IMR-90 (cell line): ENCODE measurements at regions not wholly inside any gene's neighbourhood (a gene's known extent, or its start where the extent isn't known, plus 50 kb on each side); places are given as distances from the start of the nearest gene placed in this dataset.

ENCODE experiments used
- ATAC-seq: fragments of 200-7000 bp; cut with Tn5 transposase; 2 replicates; pipeline ENCODE4 v1.9.1; 2020; ENCODE audit warnings: low read depth, mild to moderate bottlenecking, moderate library complexity
- BruUV-seq: library from RNA; stranded (reverse); fragments of 400-500 nt; replicated peaks from 2 replicates; lab custom pipeline; 2021; lab: Mats Ljungman, UMichigan
- CTCF ChIA-PET: fragments of 300-600 bp; formaldehyde crosslinking; extraction: SDS; loops from one replicate; lab custom pipeline; 2021; ENCODE audit warnings: antibody characterized with exemption; lab: Yijun Ruan, JAX
- POLR2A ChIA-PET: fragments of 300-600 bp; sonication (Branson Sonifier 250); formaldehyde crosslinking; loops from one replicate; lab custom pipeline; 2022; ENCODE audit warnings: antibody characterized with exemption; ENCODE audit not compliant: unreplicated experiment; lab: Charles Lee
- DNase-seq: peaks from one replicate; pipeline ENCODE4 v3.0.0; 2013
- H2AFZ ChIP-seq: replicated peaks from 2 replicates; pipeline ENCODE3; 2013; ENCODE audit warnings: low read length, mild to moderate bottlenecking; ENCODE audit not compliant: poor library complexity
- H2AK5ac ChIP-seq: 2 replicates; pipeline ENCODE4 v1.6.1; 2013; ENCODE audit warnings: low read depth, low read length, inconsistent platforms
- H2AK9ac ChIP-seq: replicated peaks from 2 replicates; pipeline ENCODE3; 2013; ENCODE audit warnings: mild to moderate bottlenecking, low read depth, low read length, moderate library complexity; ENCODE audit not compliant: poor library complexity
- H2BK120ac ChIP-seq: 2 replicates; pipeline ENCODE4 v1.6.1; 2013; ENCODE audit warnings: low read depth, low read length, inconsistent platforms
- H2BK15ac ChIP-seq: 3 replicates; pipeline ENCODE4 v1.6.1; 2013; ENCODE audit warnings: low read depth, low read length, inconsistent platforms
- H2BK20ac ChIP-seq: 2 replicates; pipeline ENCODE4 v1.6.1; 2013; ENCODE audit warnings: low read depth, mild to moderate bottlenecking, inconsistent platforms, low read length, moderate library complexity
- H2BK5ac ChIP-seq: 2 replicates; pipeline ENCODE4 v1.6.1; 2013; ENCODE audit warnings: mild to moderate bottlenecking, low read depth, low read length, inconsistent platforms; ENCODE audit not compliant: poor library complexity, severe bottlenecking
- H3K14ac ChIP-seq: replicated peaks from 2 replicates; pipeline ENCODE4 v1.6.1; 2013; ENCODE audit warnings: low read depth, low read length, inconsistent platforms
- H3K18ac ChIP-seq: 2 replicates; pipeline ENCODE4 v1.6.1; 2013; ENCODE audit warnings: low read depth, low read length, control low read depth
- H3K23ac ChIP-seq: 2 replicates; pipeline ENCODE4 v1.6.1; 2013; ENCODE audit warnings: low read depth, low read length, inconsistent platforms
- H3K27ac ChIP-seq: 2 replicates; pipeline ENCODE4 v1.5.1; 2013; ENCODE audit warnings: mild to moderate bottlenecking, control low read depth, low read length; ENCODE audit not compliant: insufficient read depth
- H3K27me3 ChIP-seq: 2 replicates; pipeline ENCODE4 v1.6.1; 2013; ENCODE audit warnings: low read length; ENCODE audit not compliant: control insufficient read depth, insufficient read depth
- H3K36me3 ChIP-seq: 2 replicates; pipeline ENCODE4 v1.6.1; 2013; ENCODE audit warnings: low read length, mixed read lengths; ENCODE audit not compliant: control insufficient read depth, insufficient read depth
- H3K4ac ChIP-seq: 2 replicates; pipeline ENCODE4 v1.6.1; 2013; ENCODE audit warnings: low read depth, low read length, inconsistent platforms
- H3K4me1 ChIP-seq: 2 replicates; pipeline ENCODE4 v1.6.1; 2013; ENCODE audit warnings: low read length, mixed read lengths; ENCODE audit not compliant: control insufficient read depth, insufficient read depth
- H3K4me2 ChIP-seq: 2 replicates; pipeline ENCODE4 v1.6.1; 2013; ENCODE audit warnings: low read depth, mild to moderate bottlenecking, control low read depth, low read length, moderate library complexity
- H3K4me3 ChIP-seq: 2 replicates; pipeline ENCODE4 v1.5.1; 2013; ENCODE audit warnings: low read depth, mild to moderate bottlenecking, control low read depth, low read length, moderate library complexity; ENCODE audit not compliant: insufficient read depth
- H3K56ac ChIP-seq: 2 replicates; pipeline ENCODE4 v1.6.1; 2013; ENCODE audit warnings: low read length, inconsistent platforms; ENCODE audit not compliant: insufficient read depth; ENCODE audit errors: extremely low read depth
- H3K79me1 ChIP-seq, 2 experiments: 2 replicates each; pipeline ENCODE4 v1.6.1; 2013; ENCODE audit warnings: low read length in 2 of 2, inconsistent platforms in 1 of 2, low read depth in 1 of 2
- H3K9ac ChIP-seq: 2 replicates; pipeline ENCODE4 v1.6.1; 2013; ENCODE audit warnings: low read depth, low read length, control low read depth
- H3K9me1 ChIP-seq: 2 replicates; pipeline ENCODE4 v1.6.1; 2013; ENCODE audit warnings: low read length, inconsistent platforms; ENCODE audit not compliant: insufficient read depth
- H3K9me3 ChIP-seq: 2 replicates; pipeline ENCODE4 v1.6.1; 2013; ENCODE audit warnings: low read length; ENCODE audit not compliant: control insufficient read depth, insufficient read depth
- H4K20me1 ChIP-seq: 2 replicates; pipeline ENCODE4 v1.6.1; 2013; ENCODE audit warnings: low read length, inconsistent platforms; ENCODE audit not compliant: insufficient read depth
- H4K5ac ChIP-seq: 2 replicates; pipeline ENCODE4 v1.6.1; 2013; ENCODE audit warnings: mild to moderate bottlenecking, low read depth, low read length, control low read depth
- H4K8ac ChIP-seq, 2 experiments: 2 replicates each; pipeline ENCODE4 v1.6.1; 2013; ENCODE audit warnings: low read depth in 2 of 2, low read length in 2 of 2, control low read depth in 1 of 2, inconsistent platforms in 1 of 2
- H4K91ac ChIP-seq: 2 replicates; pipeline ENCODE4 v1.6.1; 2013; ENCODE audit warnings: low read depth, low read length, inconsistent platforms; ENCODE audit not compliant: insufficient read depth
- BHLHE40 ChIP-seq: fragments of 150-350 bp; IDR thresholded peaks from 2 replicates; pipeline ENCODE4 v1.6.1; 2016; ENCODE audit warnings: mild to moderate bottlenecking, low read depth, low read length
- CEBPB ChIP-seq: IDR thresholded peaks from 2 replicates; pipeline ENCODE4 v1.6.1; 2012; ENCODE audit warnings: low read depth, low read length, improper control_type of control experiment
- CHD1 ChIP-seq: IDR thresholded peaks from 2 replicates; pipeline ENCODE4 v1.6.1; 2012; ENCODE audit warnings: low read depth, low read length, improper control_type of control experiment
- FOS ChIP-seq: fragments of 150-350 bp; IDR thresholded peaks from 2 replicates; pipeline ENCODE4 v1.6.1; 2016; ENCODE audit warnings: low read depth, low read length
- MAFK ChIP-seq: IDR thresholded peaks from 2 replicates; pipeline ENCODE4 v1.6.1; 2012; ENCODE audit warnings: low read depth, low read length, improper control_type of control experiment
- MAZ ChIP-seq: IDR thresholded peaks from 2 replicates; pipeline ENCODE4 v1.6.1; 2012; ENCODE audit warnings: low read depth, mild to moderate bottlenecking, low read length, improper control_type of control experiment, moderate library complexity, borderline replicate concordance
- MXI1 ChIP-seq: IDR thresholded peaks from 2 replicates; pipeline ENCODE4 v1.6.1; 2012; ENCODE audit warnings: low read depth, mild to moderate bottlenecking, low read length, moderate library complexity, borderline replicate concordance
- NFE2L2 ChIP-seq: fragments of 150-350 bp; IDR thresholded peaks from 2 replicates; pipeline ENCODE4 v1.6.1; 2016; ENCODE audit warnings: low read depth, mild to moderate bottlenecking, low read length
- POLR2A ChIP-seq: IDR thresholded peaks from 2 replicates; pipeline ENCODE4 v1.6.1; 2012; ENCODE audit warnings: mild to moderate bottlenecking, low read depth, low read length
- RAD21 ChIP-seq: IDR thresholded peaks from 2 replicates; pipeline ENCODE4 v1.6.1; 2012; ENCODE audit warnings: low read length, improper control_type of control experiment
- RCOR1 ChIP-seq: IDR thresholded peaks from 2 replicates; pipeline ENCODE4 v1.6.1; 2012; ENCODE audit warnings: mild to moderate bottlenecking, low read length, improper control_type of control experiment; ENCODE audit not compliant: insufficient replicate concordance
- RFX5 ChIP-seq: IDR thresholded peaks from 2 replicates; pipeline ENCODE4 v1.8.0; 2012; ENCODE audit warnings: low read depth, mild to moderate bottlenecking, low read length, moderate library complexity
- SMC3 ChIP-seq: fragments of 150-350 bp; IDR thresholded peaks from 2 replicates; pipeline ENCODE4 v1.6.1; 2016; ENCODE audit warnings: low read depth, mild to moderate bottlenecking, antibody characterized with exemption, low read length, moderate library complexity
- whole genome bisulfite sequencing, 2 experiments: methylation state at CpG; one replicate each; pipeline versions ENCODE4 v1.1.5 to v1.1.7; 2013; ENCODE audit warnings: missing lambda C conversion rate in 2 of 2; ENCODE audit not compliant: insufficient read length in 1 of 2; ENCODE audit errors: extremely low coverage in 2 of 2; 5-methylcytosine and 5-hydroxymethylcytosine counted together
- dilution Hi-C: fragments of 300-500 bp; cut with HindIII; formaldehyde crosslinking; loops from one replicate; pipeline ENCODE4 v1.14.3; 2018; ENCODE audit warnings: low sequenced_read_pairs; ENCODE audit not compliant: unreplicated experiment
- in situ Hi-C: fragments of 300-500 bp; cut with MboI; formaldehyde crosslinking; loops from 3 replicates; pipeline ENCODE4 v1.14.3; 2019; ENCODE audit warnings: low sequenced_read_pairs, inconsistent platforms, mixed read lengths
- intact Hi-C: fragments of 100-400 bp; cut with micrococcal nuclease; formaldehyde crosslinking; loops from 2 replicates; pipeline ENCODE4 v1.10.0; 2022
- TF ChIP-seq, protein P1 (sequence below): fragments of 150-350 bp; IDR thresholded peaks from 2 replicates; pipeline ENCODE4 v1.6.1; 2017; ENCODE audit warnings: mild to moderate bottlenecking, antibody characterized with exemption, low read length, low read depth
- TF ChIP-seq, protein P2 (sequence below): fragments of 150-350 bp; IDR thresholded peaks from 2 replicates; pipeline ENCODE4 v1.6.1; 2016; ENCODE audit warnings: low read depth, mild to moderate bottlenecking, low read length, moderate library complexity, borderline replicate concordance
- TF ChIP-seq, protein P3 (sequence below): conservative IDR thresholded peaks from 2 replicates; pipeline ENCODE4 v1.5.1; 2012; ENCODE audit warnings: mild to moderate bottlenecking, low read depth, low read length, improper control_type of control experiment

DNA sequence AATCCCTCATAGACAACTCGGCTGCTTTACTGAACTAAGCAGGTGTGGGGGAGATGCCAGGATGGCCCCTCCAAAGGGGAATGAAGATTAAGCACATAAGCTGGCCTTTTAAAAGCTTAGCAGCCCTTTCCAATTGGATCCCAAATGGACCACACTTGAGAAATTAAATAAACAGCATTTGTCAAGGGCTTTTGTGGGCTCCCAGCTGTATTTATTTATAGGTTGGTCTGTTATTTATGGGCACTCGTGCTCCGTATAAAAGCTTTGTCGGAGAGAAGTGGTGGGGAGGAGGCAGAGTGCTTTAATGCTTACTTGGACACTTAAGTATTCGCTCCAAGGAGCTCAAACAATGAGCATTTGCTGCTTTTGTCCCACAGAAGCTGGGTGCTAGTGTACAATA, 580.2 kb downstream of the MED13L start:
- no peaks in the 10 kb centered on the region for H3K9me1 ChIP-seq
- no peak overlapping the region for H4K8ac ChIP-seq
- H3K4ac ChIP-seq, result no peak overlapping the region
- CTCF ChIA-PET, result no interaction called here
- H4K91ac ChIP-seq, result no peak overlapping the region
- no peaks in the 10 kb centered on the region for H3K36me3 ChIP-seq
- H3K9ac ChIP-seq, result no peak overlapping the region
- peaks cover 2% of the 10 kb centered on the region; the same call in 1 of the 2 replicates for H3K27me3 ChIP-seq
- dilution Hi-C loops (no loop called here), intact Hi-C loops (no loop called here), in situ Hi-C loops (no loop called here)
- H3K79me1 ChIP-seq, result no peaks in the 10 kb centered on the region
- no peak overlapping the region for H4K5ac ChIP-seq
- H2BK5ac ChIP-seq, result no peak overlapping the region
- ATAC-seq, result no peak
- no CpG with 5 or more reads among the region's 5 CpGs for WGBS, 2 experiments
- no TSS peak for BruUV-seq
- H3K27ac ChIP-seq, result no peak overlapping the region
- H2AK9ac ChIP-seq, result no peak overlapping the region
- no peak overlapping the region for H2BK120ac ChIP-seq
- no peak overlapping the region for H2AFZ ChIP-seq
- H3K18ac ChIP-seq, result no peak overlapping the region
- POLR2A ChIA-PET, result no interaction called here
- no peak overlapping the region for H2BK20ac ChIP-seq
- H3K23ac ChIP-seq, result no peak overlapping the region
- H3K4me1 ChIP-seq, result no peaks in the 10 kb centered on the region
- H3K14ac ChIP-seq, result no peak overlapping the region
- no peak overlapping the region for H3K4me3 ChIP-seq
- H3K9me3 ChIP-seq, result no peaks in the 10 kb centered on the region
- no peak overlapping the region for H3K56ac ChIP-seq
- no peak overlapping the region for H2AK5ac ChIP-seq
- H3K4me2 ChIP-seq, result no peak overlapping the region
- DNase-seq, result no peak
- H2BK15ac ChIP-seq, result no peak overlapping the region
- H4K20me1 ChIP-seq, result no peaks in the 10 kb centered on the region
- no peak for TF ChIP-seq RAD21
- TF ChIP-seq MAFK, result no peak
- TF ChIP-seq, protein P1, sequence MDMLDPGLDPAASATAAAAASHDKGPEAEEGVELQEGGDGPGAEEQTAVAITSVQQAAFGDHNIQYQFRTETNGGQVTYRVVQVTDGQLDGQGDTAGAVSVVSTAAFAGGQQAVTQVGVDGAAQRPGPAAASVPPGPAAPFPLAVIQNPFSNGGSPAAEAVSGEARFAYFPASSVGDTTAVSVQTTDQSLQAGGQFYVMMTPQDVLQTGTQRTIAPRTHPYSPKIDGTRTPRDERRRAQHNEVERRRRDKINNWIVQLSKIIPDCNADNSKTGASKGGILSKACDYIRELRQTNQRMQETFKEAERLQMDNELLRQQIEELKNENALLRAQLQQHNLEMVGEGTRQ, result no peak
- TF ChIP-seq BHLHE40, result no peak
- TF ChIP-seq FOS, result no peak
- TF ChIP-seq CHD1, result no peak
- TF ChIP-seq RFX5, result no peak
- no peak for TF ChIP-seq MXI1
- no peak for TF ChIP-seq NFE2L2
- TF ChIP-seq CEBPB, result no peak
- TF ChIP-seq SMC3, result no peak
- TF ChIP-seq, protein P2, sequence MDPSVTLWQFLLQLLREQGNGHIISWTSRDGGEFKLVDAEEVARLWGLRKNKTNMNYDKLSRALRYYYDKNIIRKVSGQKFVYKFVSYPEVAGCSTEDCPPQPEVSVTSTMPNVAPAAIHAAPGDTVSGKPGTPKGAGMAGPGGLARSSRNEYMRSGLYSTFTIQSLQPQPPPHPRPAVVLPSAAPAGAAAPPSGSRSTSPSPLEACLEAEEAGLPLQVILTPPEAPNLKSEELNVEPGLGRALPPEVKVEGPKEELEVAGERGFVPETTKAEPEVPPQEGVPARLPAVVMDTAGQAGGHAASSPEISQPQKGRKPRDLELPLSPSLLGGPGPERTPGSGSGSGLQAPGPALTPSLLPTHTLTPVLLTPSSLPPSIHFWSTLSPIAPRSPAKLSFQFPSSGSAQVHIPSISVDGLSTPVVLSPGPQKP, result no peak
- no peak for TF ChIP-seq POLR2A
- TF ChIP-seq RCOR1, result no peak
- no peak for TF ChIP-seq MAZ
- TF ChIP-seq, protein P3, sequence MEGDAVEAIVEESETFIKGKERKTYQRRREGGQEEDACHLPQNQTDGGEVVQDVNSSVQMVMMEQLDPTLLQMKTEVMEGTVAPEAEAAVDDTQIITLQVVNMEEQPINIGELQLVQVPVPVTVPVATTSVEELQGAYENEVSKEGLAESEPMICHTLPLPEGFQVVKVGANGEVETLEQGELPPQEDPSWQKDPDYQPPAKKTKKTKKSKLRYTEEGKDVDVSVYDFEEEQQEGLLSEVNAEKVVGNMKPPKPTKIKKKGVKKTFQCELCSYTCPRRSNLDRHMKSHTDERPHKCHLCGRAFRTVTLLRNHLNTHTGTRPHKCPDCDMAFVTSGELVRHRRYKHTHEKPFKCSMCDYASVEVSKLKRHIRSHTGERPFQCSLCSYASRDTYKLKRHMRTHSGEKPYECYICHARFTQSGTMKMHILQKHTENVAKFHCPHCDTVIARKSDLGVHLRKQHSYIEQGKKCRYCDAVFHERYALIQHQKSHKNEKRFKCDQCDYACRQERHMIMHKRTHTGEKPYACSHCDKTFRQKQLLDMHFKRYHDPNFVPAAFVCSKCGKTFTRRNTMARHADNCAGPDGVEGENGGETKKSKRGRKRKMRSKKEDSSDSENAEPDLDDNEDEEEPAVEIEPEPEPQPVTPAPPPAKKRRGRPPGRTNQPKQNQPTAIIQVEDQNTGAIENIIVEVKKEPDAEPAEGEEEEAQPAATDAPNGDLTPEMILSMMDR, result no peak
